Bronchial epithelial cell (primary cell): ENCODE measurements at regions not wholly inside any gene's neighbourhood (a gene's known extent, or its start where the extent isn't known, plus 50 kb on each side); places are given as distances from the start of the nearest gene placed in this dataset.
A peak's percentile ranks its signal among the peaks of the same experiment; 100 is the strongest.

ENCODE experiments used
- DNase-seq: peaks from one replicate; pipeline ENCODE4 v3.0.0-alpha.2; 2010; ENCODE audit warnings: low read depth
- FAIRE-seq: peaks from 2 replicates; lab custom pipeline; 2011; peaks lifted over from hg19 to GRCh38; lab: Jason Lieb, UNC
- H3K27me3 ChIP-seq: 2 replicates; pipeline ENCODE4 v1.5.1; 2011; ENCODE audit warnings: low read length; ENCODE audit not compliant: control insufficient read depth, insufficient read depth
- H3K36me3 ChIP-seq: 2 replicates; pipeline ENCODE4 v1.5.1; 2011; ENCODE audit warnings: low read length; ENCODE audit not compliant: control insufficient read depth, insufficient read depth
- H3K4me3 ChIP-seq: 2 replicates; pipeline ENCODE4 v1.5.1; 2011; ENCODE audit warnings: mild to moderate bottlenecking, low read depth, low read length, control low read depth
- CTCF ChIP-seq: IDR thresholded peaks from 2 replicates; pipeline ENCODE4 v1.5.1; 2011; ENCODE audit warnings: mild to moderate bottlenecking, moderate library complexity, low read length, control low read depth, inconsistent platforms; ENCODE audit not compliant: insufficient read depth, severe bottlenecking

GRCh38 chr21:15592271-15592860 is 137.4 kb upstream of the USP25 start:
- H3K27me3 ChIP-seq = no peaks in the 10 kb centered on the region
- no peaks in the 10 kb centered on the region for H3K36me3 ChIP-seq
- peak; percentile 37 for TF ChIP-seq CTCF
- FAIRE-seq (no peak), DNase-seq (peak; percentile 58)
- no peak overlapping the region for H3K4me3 ChIP-seq

- Histone ChIP-seq H3K4me3 (no peak overlapping the region), H3K27me3 (no peaks in the 10 kb centered on the region), H3K36me3 (no peaks in the 10 kb centered on the region)
- FAIRE-seq = no peak
- TF ChIP-seq CTCF = no peak
- DNase-seq = peak; percentile 15
Measured at GRCh38 chr21:15592957-15593356, 136.8 kb upstream of the USP25 start.

- no peak for TF ChIP-seq CTCF
- no peaks in the 10 kb centered on the region for H3K27me3 ChIP-seq
- no peak for DNase-seq
- H3K36me3 ChIP-seq = no peaks in the 10 kb centered on the region
- H3K4me3 ChIP-seq = no peak overlapping the region
- no peak for FAIRE-seq
Measured at GRCh38 chr21:15601390-15601789, 128.4 kb upstream of the USP25 start.

GRCh38 chr21:15604413-15604812 is 125.4 kb upstream of the USP25 start:
- Histone ChIP-seq H3K4me3 (no peak overlapping the region), H3K27me3 (no peaks in the 10 kb centered on the region), H3K36me3 (no peaks in the 10 kb centered on the region)
- TF ChIP-seq CTCF = no peak
- DNase-seq = peak; percentile 90
- FAIRE-seq = no peak

GRCh38 chr21:15614766-15615165 is 115.0 kb upstream of the USP25 start:
- no peak for TF ChIP-seq CTCF
- H3K36me3 ChIP-seq = no peaks in the 10 kb centered on the region

More at GRCh38 chr21:15614766-15615165, 115.0 kb upstream of the USP25 start:
- Histone ChIP-seq H3K4me3 (no peak overlapping the region), H3K27me3 (no peaks in the 10 kb centered on the region)
- DNase-seq (no peak), FAIRE-seq (no peak)
